BJ (cell line): ENCODE measurements at regions not wholly inside any gene's neighbourhood (a gene's known extent, or its start where the extent isn't known, plus 50 kb on each side); places are given as distances from the start of the nearest gene placed in this dataset.
A peak's percentile ranks its signal among the peaks of the same experiment; 100 is the strongest.

ENCODE experiments used
- CTCF ChIA-PET: fragments of 350-600 bp; formaldehyde crosslinking; extraction: SDS; loops from one replicate; lab custom pipeline; 2021; ENCODE audit warnings: antibody characterized with exemption, inconsistent platforms; lab: Yijun Ruan, JAX
- POLR2A ChIA-PET: fragments of 300-600 bp; sonication (Branson Sonifier 250); formaldehyde crosslinking; extraction: SDS; loops from one replicate; lab custom pipeline; 2021; ENCODE audit warnings: antibody characterized with exemption; lab: Charles Lee
- DNase-seq: peaks from one replicate; pipeline ENCODE4 v3.0.0-alpha.2; 2011; ENCODE audit warnings: low read depth
- H3K27me3 ChIP-seq: 2 replicates; pipeline ENCODE4 v1.6.0; 2011; ENCODE audit warnings: low read length; ENCODE audit not compliant: control insufficient read depth, insufficient read depth
- H3K36me3 ChIP-seq: 2 replicates; pipeline ENCODE4 v1.5.1; 2011; ENCODE audit warnings: low read length; ENCODE audit not compliant: control insufficient read depth, insufficient read depth
- H3K4me3 ChIP-seq: 2 replicates; pipeline ENCODE4 v1.5.1; 2011; ENCODE audit warnings: low read depth, mild to moderate bottlenecking, control low read depth, low read length
- CTCF ChIP-seq: IDR thresholded peaks from 2 replicates; pipeline ENCODE4 v1.5.1; 2011; ENCODE audit warnings: low read depth, mild to moderate bottlenecking, control low read depth, inconsistent platforms, low read length, moderate library complexity; ENCODE audit not compliant: insufficient read depth

- no peaks in the 10 kb centered on the region for H3K27me3 ChIP-seq
- no peak overlapping the region for H3K4me3 ChIP-seq
- ChIA-PET CTCF (interaction anchor here (0.6 to 1.4 kb wide), 3 partner anchors 16 to 786 kb away, joined by 3 read pairs; no protein-coding TSS in a partner anchor), POLR2A (interaction anchor here (0.7 kb wide), 2 partner anchors 172 to 1405 kb away, joined by 3 to 5 read pairs; no protein-coding TSS in a partner anchor)
- TF ChIP-seq CTCF: no peak
- no peak for DNase-seq
- H3K36me3 ChIP-seq: no peaks in the 10 kb centered on the region
Observed at GRCh38 chr12:67370979-67371378, 101.8 kb downstream of the CAND1 start.

GRCh38 chr12:67377021-67377420 lies 107.9 kb downstream of the CAND1 start:
- CTCF ChIA-PET: interaction anchor here (1.1 kb wide), 1 partner anchor 12 kb away, joined by 3 read pairs; no protein-coding TSS in a partner anchor
- DNase-seq: no peak
- H3K4me3 ChIP-seq: no peak overlapping the region
- POLR2A ChIA-PET: no interaction called here
- no peak for TF ChIP-seq CTCF
- no peaks in the 10 kb centered on the region for H3K36me3 ChIP-seq
- no peaks in the 10 kb centered on the region for H3K27me3 ChIP-seq

DNA sequence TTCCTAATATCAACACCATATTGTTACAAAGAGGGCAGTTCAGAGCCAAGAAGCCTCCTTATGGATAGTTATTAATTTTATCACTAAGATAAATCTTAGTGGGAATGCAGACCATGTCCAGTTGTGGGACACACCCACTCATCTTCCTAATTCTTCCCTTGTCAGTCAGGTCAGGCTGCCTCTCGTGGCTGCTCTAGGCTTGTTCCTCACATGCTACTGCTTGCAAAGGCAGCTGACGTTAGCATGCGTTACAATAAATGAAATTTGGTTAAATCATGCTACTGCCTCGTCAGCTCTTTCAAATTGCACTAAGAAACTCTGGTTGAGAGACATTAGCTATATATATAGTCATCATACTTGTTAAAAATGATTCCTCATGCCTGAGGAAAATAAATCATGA lies 108.4 kb downstream of the CAND1 start:
- no peak overlapping the region for H3K4me3 ChIP-seq
- ChIA-PET CTCF (no interaction called here), POLR2A (no interaction called here)
- no peak for DNase-seq
- H3K27me3 ChIP-seq: no peaks in the 10 kb centered on the region
- TF ChIP-seq CTCF: no peak
- H3K36me3 ChIP-seq: no peaks in the 10 kb centered on the region

- Histone ChIP-seq H3K27me3 (no peaks in the 10 kb centered on the region), H3K36me3 (no peaks in the 10 kb centered on the region), H3K4me3 (no peak overlapping the region)
- ChIA-PET POLR2A (no interaction called here), CTCF (no interaction called here)
- TF ChIP-seq CTCF: no peak
- DNase-seq: peak; percentile 39
Observed at GRCh38 chr12:67382241-67382871, 113.2 kb downstream of the CAND1 start.

DNA sequence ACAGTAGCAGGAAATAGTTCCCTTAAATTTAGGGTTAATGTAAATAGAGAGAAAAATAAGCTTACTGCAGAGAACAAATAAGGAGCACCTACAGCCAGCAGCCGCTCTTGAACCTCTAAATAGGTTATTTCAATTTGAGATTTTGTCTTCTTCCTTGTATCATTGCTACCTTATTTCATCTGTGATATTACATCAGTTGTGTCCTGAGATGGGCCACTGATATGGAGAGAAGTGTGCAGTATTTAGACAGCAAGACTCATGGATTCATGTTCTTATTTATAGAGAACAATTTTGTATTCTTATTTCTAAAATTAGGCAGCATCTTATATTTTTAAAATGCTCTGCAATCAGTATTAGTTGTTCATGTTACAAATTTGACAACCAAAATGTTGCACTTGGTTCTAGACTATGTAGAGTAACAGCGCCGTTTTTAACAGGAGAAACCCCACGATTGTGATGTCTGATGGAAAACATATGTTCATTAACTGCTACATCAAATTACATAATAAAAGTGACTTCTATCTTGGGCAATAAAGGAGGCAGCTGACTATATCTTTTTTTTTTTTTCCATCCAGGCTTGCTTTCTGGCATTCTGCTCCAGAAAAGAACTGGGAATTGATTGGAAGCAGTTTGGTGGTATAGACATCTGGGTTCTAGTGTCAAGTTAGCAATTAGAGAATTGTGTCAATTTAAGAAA lies 117.9 kb downstream of the CAND1 start:
- no peaks in the 10 kb centered on the region for H3K36me3 ChIP-seq
- DNase-seq: no peak
- ChIA-PET CTCF (interaction anchor here (0.7 kb wide), 1 partner anchor 17 kb away, joined by 3 read pairs; no protein-coding TSS in a partner anchor), POLR2A (no interaction called here)
- no peak overlapping the region for H3K4me3 ChIP-seq
- TF ChIP-seq CTCF: no peak
- no peaks in the 10 kb centered on the region for H3K27me3 ChIP-seq
